ENCODE measurements at regions not wholly inside any gene's neighbourhood (a gene's known extent, or its start where the extent isn't known, plus 50 kb on each side); places are given as distances from the start of the nearest gene placed in this dataset.

GRCh38 chr3:76063811-76064210 lies 278.5 kb upstream of the ZNF717 start:
- Histone ChIP-seq H4K12ac (ENCODE audit: low read depth, low read length) (no peak overlapping the region), H3K9me3 (ENCODE audit: insufficient read depth, low read depth, low read length) (no peaks in the 10 kb centered on the region), H3K4ac (ENCODE audit: low read depth, low read length) (no peak overlapping the region), H2AK5ac (ENCODE audit: low read length) (no peak overlapping the region), H3K9ac (ENCODE audit: low read length) (no peak overlapping the region), H3K4me1 (ENCODE audit: control insufficient read depth in 1 of 2, insufficient read depth in 2 of 2, low read length in 2 of 2) (no peaks in the 10 kb centered on the region), H3K14ac (ENCODE audit: low read length) (no peak overlapping the region), H4K91ac (ENCODE audit: low read depth, low read length) (no peak overlapping the region), H4K8ac (ENCODE audit: low read depth, low read length) (no peak overlapping the region), H2BK12ac (ENCODE audit: low read length) (no peak overlapping the region), H3K27ac (ENCODE audit: low read depth, low read length) (no peak overlapping the region), H3K79me1 (ENCODE audit: low read length) (no peaks in the 10 kb centered on the region), H3K18ac (ENCODE audit: low read length) (no peak overlapping the region), H2BK5ac (ENCODE audit: low read depth, low read length, poor library complexity) (no peak overlapping the region), H3K36me3 (ENCODE audit: control insufficient read depth in 1 of 2, insufficient read depth in 2 of 2, low read length in 2 of 2) (no peaks in the 10 kb centered on the region), H3K4me2 (ENCODE audit: low read length) (no peak overlapping the region), H3K79me2 (ENCODE audit: control insufficient read depth, insufficient read depth, low read length, poor library complexity) (no peaks in the 10 kb centered on the region), H3K4me3 (ENCODE audit: low read depth, low read length) (no peak overlapping the region), H3K23ac (ENCODE audit: low read length) (no peak overlapping the region), H2BK120ac (ENCODE audit: insufficient read depth, low read length, poor library complexity) (no peak overlapping the region), H2AFZ (ENCODE audit: insufficient read depth, low read length, poor library complexity) (no peak overlapping the region), H3K27me3 (ENCODE audit: insufficient read depth, low read length) (no peaks in the 10 kb centered on the region)
- no peak for DNase-seq
- WGBS (ENCODE audit: extremely low coverage, insufficient coverage, insufficient read length) = no CpG with 5 or more reads among the region's 5 CpGs

- no peaks in the 10 kb centered on the region for H3K9me3 ChIP-seq (ENCODE audit: insufficient read depth, low read depth, low read length)
- no peak overlapping the region for H3K4ac ChIP-seq (ENCODE audit: low read depth, low read length)
- H3K4me3 ChIP-seq (ENCODE audit: low read depth, low read length) = no peak overlapping the region
- H3K9ac ChIP-seq (ENCODE audit: low read length) = no peak overlapping the region
- no peaks in the 10 kb centered on the region for H3K27me3 ChIP-seq (ENCODE audit: insufficient read depth, low read length)
- H4K8ac ChIP-seq (ENCODE audit: low read depth, low read length) = no peak overlapping the region
- H4K12ac ChIP-seq (ENCODE audit: low read depth, low read length) = no peak overlapping the region
- H2AFZ ChIP-seq (ENCODE audit: insufficient read depth, low read length, poor library complexity) = no peak overlapping the region
- no peak overlapping the region for H2BK120ac ChIP-seq (ENCODE audit: insufficient read depth, low read length, poor library complexity)
- no peak overlapping the region for H2AK5ac ChIP-seq (ENCODE audit: low read length)
- H3K79me1 ChIP-seq (ENCODE audit: low read length) = no peaks in the 10 kb centered on the region
- no peak overlapping the region for H3K4me2 ChIP-seq (ENCODE audit: low read length)
- H3K23ac ChIP-seq (ENCODE audit: low read length) = no peak overlapping the region
- no peak overlapping the region for H3K14ac ChIP-seq (ENCODE audit: low read length)
- no peaks in the 10 kb centered on the region for H3K4me1 ChIP-seq (ENCODE audit: control insufficient read depth in 1 of 2, insufficient read depth in 2 of 2, low read length in 2 of 2)
- no peak overlapping the region for H2BK5ac ChIP-seq (ENCODE audit: low read depth, low read length, poor library complexity)
- no peaks in the 10 kb centered on the region for H3K79me2 ChIP-seq (ENCODE audit: control insufficient read depth, insufficient read depth, low read length, poor library complexity)
- no peak overlapping the region for H4K91ac ChIP-seq (ENCODE audit: low read depth, low read length)
- no peak overlapping the region for H3K18ac ChIP-seq (ENCODE audit: low read length)
- DNase-seq = no peak
- H2BK12ac ChIP-seq (ENCODE audit: low read length) = no peak overlapping the region
- no peaks in the 10 kb centered on the region for H3K36me3 ChIP-seq (ENCODE audit: control insufficient read depth in 1 of 2, insufficient read depth in 2 of 2, low read length in 2 of 2)
- H3K27ac ChIP-seq (ENCODE audit: low read depth, low read length) = no peak overlapping the region
Observed at GRCh38 chr3:76065964-76066363, 280.6 kb upstream of the ZNF717 start.

GRCh38 chr3:76078101-76078500 lies 292.8 kb upstream of the ZNF717 start:
- Histone ChIP-seq H3K9me3 (ENCODE audit: insufficient read depth, low read depth, low read length) (no peaks in the 10 kb centered on the region), H2BK12ac (ENCODE audit: low read length) (no peak overlapping the region), H3K4me2 (ENCODE audit: low read length) (no peak overlapping the region), H3K14ac (ENCODE audit: low read length) (no peak overlapping the region), H2BK5ac (ENCODE audit: low read depth, low read length, poor library complexity) (no peak overlapping the region), H3K9ac (ENCODE audit: low read length) (no peak overlapping the region), H4K12ac (ENCODE audit: low read depth, low read length) (no peak overlapping the region), H3K23ac (ENCODE audit: low read length) (no peak overlapping the region), H4K91ac (ENCODE audit: low read depth, low read length) (no peak overlapping the region), H3K18ac (ENCODE audit: low read length) (no peak overlapping the region), H3K36me3 (ENCODE audit: control insufficient read depth in 1 of 2, insufficient read depth in 2 of 2, low read length in 2 of 2) (no peaks in the 10 kb centered on the region), H3K79me1 (ENCODE audit: low read length) (no peaks in the 10 kb centered on the region), H2AK5ac (ENCODE audit: low read length) (no peak overlapping the region), H3K4me1 (ENCODE audit: control insufficient read depth in 1 of 2, insufficient read depth in 2 of 2, low read length in 2 of 2) (no peaks in the 10 kb centered on the region), H3K27ac (ENCODE audit: low read depth, low read length) (no peak overlapping the region), H3K27me3 (ENCODE audit: insufficient read depth, low read length) (no peaks in the 10 kb centered on the region), H2BK120ac (ENCODE audit: insufficient read depth, low read length, poor library complexity) (no peak overlapping the region), H3K79me2 (ENCODE audit: control insufficient read depth, insufficient read depth, low read length, poor library complexity) (no peaks in the 10 kb centered on the region), H3K4me3 (ENCODE audit: low read depth, low read length) (no peak overlapping the region), H4K8ac (ENCODE audit: low read depth, low read length) (no peak overlapping the region), H3K4ac (ENCODE audit: low read depth, low read length) (no peak overlapping the region), H2AFZ (ENCODE audit: insufficient read depth, low read length, poor library complexity) (no peak overlapping the region)
- no CpG with 5 or more reads among the region's 2 CpGs for WGBS (ENCODE audit: extremely low coverage, insufficient coverage, insufficient read length)
- DNase-seq = no peak

- H2AK5ac ChIP-seq (ENCODE audit: low read length) = no peak overlapping the region
- H2BK5ac ChIP-seq (ENCODE audit: low read depth, low read length, poor library complexity) = no peak overlapping the region
- H2BK12ac ChIP-seq (ENCODE audit: low read length) = no peak overlapping the region
- H2AFZ ChIP-seq (ENCODE audit: insufficient read depth, low read length, poor library complexity) = no peak overlapping the region
- H3K4me2 ChIP-seq (ENCODE audit: low read length) = no peak overlapping the region
- H3K4me1 ChIP-seq (ENCODE audit: control insufficient read depth in 1 of 2, insufficient read depth in 2 of 2, low read length in 2 of 2) = no peaks in the 10 kb centered on the region
- no peak overlapping the region for H3K27ac ChIP-seq (ENCODE audit: low read depth, low read length)
- no peak overlapping the region for H4K8ac ChIP-seq (ENCODE audit: low read depth, low read length)
- H3K9me3 ChIP-seq (ENCODE audit: insufficient read depth, low read depth, low read length) = peaks cover 3% of the 10 kb centered on the region
- H4K91ac ChIP-seq (ENCODE audit: low read depth, low read length) = no peak overlapping the region
- H3K23ac ChIP-seq (ENCODE audit: low read length) = no peak overlapping the region
- no peak overlapping the region for H3K9ac ChIP-seq (ENCODE audit: low read length)
- no peak overlapping the region for H3K4ac ChIP-seq (ENCODE audit: low read depth, low read length)
- H3K79me2 ChIP-seq (ENCODE audit: control insufficient read depth, insufficient read depth, low read length, poor library complexity) = no peaks in the 10 kb centered on the region
- WGBS (ENCODE audit: extremely low coverage, insufficient coverage, insufficient read length) = no CpG with 5 or more reads among the region's 3 CpGs
- H3K79me1 ChIP-seq (ENCODE audit: low read length) = no peaks in the 10 kb centered on the region
- H3K36me3 ChIP-seq (ENCODE audit: control insufficient read depth in 1 of 2, insufficient read depth in 2 of 2, low read length in 2 of 2) = no peaks in the 10 kb centered on the region
- no peak for DNase-seq
- no peak overlapping the region for H3K14ac ChIP-seq (ENCODE audit: low read length)
- H3K27me3 ChIP-seq (ENCODE audit: insufficient read depth, low read length) = no peaks in the 10 kb centered on the region
- no peak overlapping the region for H3K4me3 ChIP-seq (ENCODE audit: low read depth, low read length)
- no peak overlapping the region for H2BK120ac ChIP-seq (ENCODE audit: insufficient read depth, low read length, poor library complexity)
- no peak overlapping the region for H4K12ac ChIP-seq (ENCODE audit: low read depth, low read length)
- H3K18ac ChIP-seq (ENCODE audit: low read length) = no peak overlapping the region
Observed at GRCh38 chr3:76083992-76084391, 298.6 kb upstream of the ZNF717 start.
